ENCODE measurements at regions not wholly inside any gene's neighbourhood (a gene's known extent, or its start where the extent isn't known, plus 50 kb on each side); places are given as distances from the start of the nearest gene placed in this dataset.
A peak's percentile ranks its signal among the peaks of the same experiment; 100 is the strongest.

DNA sequence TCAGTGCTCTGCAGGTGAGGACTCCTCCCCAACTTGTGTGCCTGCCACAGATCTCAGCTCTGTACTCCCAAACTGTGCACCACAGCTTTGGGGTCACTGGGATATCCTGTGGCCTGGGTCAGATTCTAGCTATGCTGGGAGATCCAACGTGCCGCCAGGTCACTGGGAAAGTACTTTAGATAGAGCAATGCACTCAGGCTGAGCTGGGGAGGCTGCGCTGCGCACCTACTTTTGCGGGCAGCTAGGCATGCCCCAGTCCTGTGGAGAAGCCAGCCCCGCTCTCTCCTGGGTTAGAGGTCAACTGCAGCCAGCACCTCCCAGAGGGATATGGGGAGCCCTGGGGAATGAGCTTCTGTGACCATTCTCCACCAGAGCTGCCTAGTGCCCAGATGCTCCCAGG, 552.1 kb upstream of the CDH9 start:
- TF ChIP-seq, protein P1, sequence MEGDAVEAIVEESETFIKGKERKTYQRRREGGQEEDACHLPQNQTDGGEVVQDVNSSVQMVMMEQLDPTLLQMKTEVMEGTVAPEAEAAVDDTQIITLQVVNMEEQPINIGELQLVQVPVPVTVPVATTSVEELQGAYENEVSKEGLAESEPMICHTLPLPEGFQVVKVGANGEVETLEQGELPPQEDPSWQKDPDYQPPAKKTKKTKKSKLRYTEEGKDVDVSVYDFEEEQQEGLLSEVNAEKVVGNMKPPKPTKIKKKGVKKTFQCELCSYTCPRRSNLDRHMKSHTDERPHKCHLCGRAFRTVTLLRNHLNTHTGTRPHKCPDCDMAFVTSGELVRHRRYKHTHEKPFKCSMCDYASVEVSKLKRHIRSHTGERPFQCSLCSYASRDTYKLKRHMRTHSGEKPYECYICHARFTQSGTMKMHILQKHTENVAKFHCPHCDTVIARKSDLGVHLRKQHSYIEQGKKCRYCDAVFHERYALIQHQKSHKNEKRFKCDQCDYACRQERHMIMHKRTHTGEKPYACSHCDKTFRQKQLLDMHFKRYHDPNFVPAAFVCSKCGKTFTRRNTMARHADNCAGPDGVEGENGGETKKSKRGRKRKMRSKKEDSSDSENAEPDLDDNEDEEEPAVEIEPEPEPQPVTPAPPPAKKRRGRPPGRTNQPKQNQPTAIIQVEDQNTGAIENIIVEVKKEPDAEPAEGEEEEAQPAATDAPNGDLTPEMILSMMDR (IDR thresholded peaks at IDR 0.05; ENCODE audit: low read depth, low read length), result no peak
- no peak overlapping the region for H3K27ac ChIP-seq
- DNase-seq (ENCODE audit: low read depth in 1 of 2, low spot score in 1 of 2), result no peak
- no peaks in the 10 kb centered on the region for H3K9me3 ChIP-seq (ENCODE audit: low read depth)
- no peaks in the 10 kb centered on the region for H3K4me1 ChIP-seq (ENCODE audit: low read depth)
- H3K36me3 ChIP-seq, result no peaks in the 10 kb centered on the region
- no peaks in the 10 kb centered on the region for H3K27me3 ChIP-seq
- no peak overlapping the region for H3K4me3 ChIP-seq

DNA sequence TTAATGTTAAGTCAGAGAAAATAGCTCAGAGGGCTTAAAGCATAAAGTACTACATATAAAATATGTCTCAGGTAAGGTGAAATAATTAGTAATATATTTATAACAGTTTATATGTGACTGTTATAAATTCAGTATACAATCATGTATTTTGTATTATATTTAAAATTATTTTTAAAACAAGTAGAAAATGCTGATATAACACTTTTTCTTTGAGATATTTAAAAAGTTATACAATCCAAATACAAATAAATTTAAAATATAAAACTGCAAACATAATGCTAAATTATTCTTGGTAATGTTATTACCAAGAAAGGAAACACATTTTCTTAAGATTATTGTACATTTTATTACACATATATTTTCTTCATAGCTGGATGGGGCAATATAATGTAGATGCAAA, 539.9 kb upstream of the CDH9 start:
- no peaks in the 10 kb centered on the region for H3K36me3 ChIP-seq
- TF ChIP-seq, protein P1 (IDR thresholded peaks at IDR 0.05; ENCODE audit: low read depth, low read length), result no peak
- H3K27ac ChIP-seq, result no peak overlapping the region
- H3K9me3 ChIP-seq (ENCODE audit: low read depth), result no peaks in the 10 kb centered on the region
- H3K27me3 ChIP-seq, result no peaks in the 10 kb centered on the region
- no peak overlapping the region for H3K4me3 ChIP-seq
- no peak for DNase-seq (ENCODE audit: low read depth in 1 of 2, low spot score in 1 of 2)
- no peaks in the 10 kb centered on the region for H3K4me1 ChIP-seq (ENCODE audit: low read depth)

GRCh38 chr5:27571681-27572080, 533.3 kb upstream of the CDH9 start:
- DNase-seq (ENCODE audit: low read depth in 1 of 2, low spot score in 1 of 2), result peak in 1 of 2 donors; percentile 22
- TF ChIP-seq, protein P1 (IDR thresholded peaks at IDR 0.05; ENCODE audit: low read depth, low read length), result no peak
- H3K27me3 ChIP-seq, result no peaks in the 10 kb centered on the region
- H3K27ac ChIP-seq, result no peak overlapping the region
- H3K36me3 ChIP-seq, result no peaks in the 10 kb centered on the region
- H3K4me3 ChIP-seq, result no peak overlapping the region
- no peaks in the 10 kb centered on the region for H3K9me3 ChIP-seq (ENCODE audit: low read depth)
- no peaks in the 10 kb centered on the region for H3K4me1 ChIP-seq (ENCODE audit: low read depth)

GRCh38 chr5:27568811-27569210, 530.4 kb upstream of the CDH9 start:
- Histone ChIP-seq H3K36me3 (no peaks in the 10 kb centered on the region), H3K27me3 (no peaks in the 10 kb centered on the region), H3K4me3 (no peak overlapping the region), H3K27ac (no peak overlapping the region), H3K9me3 (ENCODE audit: low read depth) (no peaks in the 10 kb centered on the region), H3K4me1 (ENCODE audit: low read depth) (no peaks in the 10 kb centered on the region)
- peak in 1 of 2 donors; percentile 7 for DNase-seq (ENCODE audit: low read depth in 1 of 2, low spot score in 1 of 2)
- TF ChIP-seq, protein P1 (IDR thresholded peaks at IDR 0.05; ENCODE audit: low read depth, low read length), result no peak

GRCh38 chr5:27561408-27561807, 523.0 kb upstream of the CDH9 start:
- H3K27ac ChIP-seq, result no peak overlapping the region
- no peaks in the 10 kb centered on the region for H3K4me1 ChIP-seq (ENCODE audit: low read depth)
- H3K36me3 ChIP-seq, result no peaks in the 10 kb centered on the region
- DNase-seq (ENCODE audit: low read depth in 1 of 2, low spot score in 1 of 2), result no peak
- H3K27me3 ChIP-seq, result no peaks in the 10 kb centered on the region
- H3K4me3 ChIP-seq, result no peak overlapping the region
- TF ChIP-seq, protein P1 (IDR thresholded peaks at IDR 0.05; ENCODE audit: low read depth, low read length), result no peak
- no peaks in the 10 kb centered on the region for H3K9me3 ChIP-seq (ENCODE audit: low read depth)

GRCh38 chr5:27548484-27548883, 510.1 kb upstream of the CDH9 start:
- no peak overlapping the region for H3K4me3 ChIP-seq
- TF ChIP-seq, protein P1 (IDR thresholded peaks at IDR 0.05; ENCODE audit: low read depth, low read length), result no peak
- no peaks in the 10 kb centered on the region for H3K4me1 ChIP-seq (ENCODE audit: low read depth)
- no peak for DNase-seq (ENCODE audit: low read depth in 1 of 2, low spot score in 1 of 2)
- H3K36me3 ChIP-seq, result no peaks in the 10 kb centered on the region
- H3K9me3 ChIP-seq (ENCODE audit: low read depth), result no peaks in the 10 kb centered on the region
- H3K27ac ChIP-seq, result no peak overlapping the region
- H3K27me3 ChIP-seq, result no peaks in the 10 kb centered on the region

Measured in cardiac muscle cell (in vitro differentiated cells and primary cell).